Myocyte (in vitro differentiated cells): ENCODE measurements at regions not wholly inside any gene's neighbourhood (a gene's known extent, or its start where the extent isn't known, plus 50 kb on each side); places are given as distances from the start of the nearest gene placed in this dataset.
"Not testable (repeated sequence)": the region's sequence is repeated elsewhere in the genome, so short reads cannot be mapped to it uniquely, and the experiment has no call there.

Source experiments
- DNase-seq: peaks from one replicate; pipeline ENCODE4 v3.0.0-alpha.2; 2012; ENCODE audit warnings: low read depth

DNA sequence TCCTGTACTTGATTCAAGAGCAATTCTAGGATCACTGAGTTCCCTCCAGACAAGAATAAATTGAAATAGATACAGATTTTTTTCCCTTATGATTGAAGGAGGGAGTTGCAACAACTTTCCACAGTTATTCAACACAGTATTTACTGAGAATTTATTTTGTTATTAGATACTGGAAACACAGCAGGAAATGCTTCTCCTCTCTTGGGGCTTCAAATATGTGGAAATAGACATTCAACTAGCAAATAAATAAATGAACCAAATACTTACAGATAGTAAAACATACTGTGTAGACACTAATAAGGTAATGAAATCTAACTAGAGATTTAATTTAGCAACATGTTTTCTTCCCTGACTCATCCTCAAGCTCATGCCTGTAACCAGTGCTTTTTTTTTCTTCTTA, 169.2 kb downstream of the LNPK start:
- no peak for DNase-seq

GRCh38 chr2:175829741-175830140, 172.3 kb downstream of the LNPK start:
- no peak for DNase-seq

DNA sequence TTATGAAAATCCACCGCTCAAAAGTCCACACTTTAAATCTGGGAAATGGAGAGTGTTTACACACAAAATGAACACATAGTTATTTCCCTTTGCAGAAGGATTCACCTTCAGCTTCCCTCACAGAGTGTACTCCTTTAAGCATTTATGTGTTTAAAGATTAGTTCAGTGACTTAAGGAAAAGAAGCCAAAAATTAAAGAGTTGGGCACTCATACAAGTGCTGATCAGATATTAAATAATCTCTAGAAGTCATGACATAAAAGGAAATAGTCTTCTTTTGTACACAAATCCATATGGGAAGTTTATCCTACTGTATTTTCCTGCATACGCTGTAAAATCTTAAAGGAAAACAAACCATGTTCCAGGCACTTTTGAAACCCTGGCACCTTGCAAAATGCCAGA, 174.2 kb downstream of the LNPK start:
- DNase-seq: no peak

- no peak for DNase-seq
These were observed 177.8 kb downstream of the LNPK start for GRCh38 chr2:175824243-175824642.

- DNase-seq: no peak
These were observed 178.4 kb downstream of the LNPK start for GRCh38 chr2:175823707-175824073.

GRCh38 chr2:175823002-175823706, 178.9 kb downstream of the LNPK start:
- no peak for DNase-seq

GRCh38 chr2:175817221-175817620, 184.8 kb downstream of the LNPK start:
- DNase-seq: no peak

GRCh38 chr2:175815537-175815936, 186.5 kb downstream of the LNPK start:
- no peak for DNase-seq

DNA sequence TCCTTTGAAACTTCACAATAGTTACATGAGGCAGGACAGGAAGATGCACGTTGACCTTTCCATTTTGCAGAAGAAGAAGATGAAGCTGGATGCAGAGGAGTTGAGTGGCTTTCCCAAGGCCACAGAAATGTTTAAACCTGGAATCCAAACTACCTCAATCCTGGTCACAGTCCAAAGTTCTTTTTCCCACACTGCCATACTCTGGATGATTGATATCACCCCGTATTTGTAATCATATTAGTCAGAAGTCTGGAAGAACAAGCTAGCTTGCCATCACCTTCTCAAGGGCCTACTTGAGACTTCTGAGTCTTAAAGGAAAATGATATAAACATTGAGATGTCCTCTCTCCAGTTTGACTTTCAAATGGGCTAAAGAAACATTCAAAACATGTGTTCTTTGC, 190.1 kb downstream of the LNPK start:
- DNase-seq: no peak

- DNase-seq: no peak
These were observed 193.2 kb downstream of the LNPK start for GRCh38 chr2:175808858-175809257.

GRCh38 chr2:175808078-175808477, 194.0 kb downstream of the LNPK start:
- no peak for DNase-seq

DNA sequence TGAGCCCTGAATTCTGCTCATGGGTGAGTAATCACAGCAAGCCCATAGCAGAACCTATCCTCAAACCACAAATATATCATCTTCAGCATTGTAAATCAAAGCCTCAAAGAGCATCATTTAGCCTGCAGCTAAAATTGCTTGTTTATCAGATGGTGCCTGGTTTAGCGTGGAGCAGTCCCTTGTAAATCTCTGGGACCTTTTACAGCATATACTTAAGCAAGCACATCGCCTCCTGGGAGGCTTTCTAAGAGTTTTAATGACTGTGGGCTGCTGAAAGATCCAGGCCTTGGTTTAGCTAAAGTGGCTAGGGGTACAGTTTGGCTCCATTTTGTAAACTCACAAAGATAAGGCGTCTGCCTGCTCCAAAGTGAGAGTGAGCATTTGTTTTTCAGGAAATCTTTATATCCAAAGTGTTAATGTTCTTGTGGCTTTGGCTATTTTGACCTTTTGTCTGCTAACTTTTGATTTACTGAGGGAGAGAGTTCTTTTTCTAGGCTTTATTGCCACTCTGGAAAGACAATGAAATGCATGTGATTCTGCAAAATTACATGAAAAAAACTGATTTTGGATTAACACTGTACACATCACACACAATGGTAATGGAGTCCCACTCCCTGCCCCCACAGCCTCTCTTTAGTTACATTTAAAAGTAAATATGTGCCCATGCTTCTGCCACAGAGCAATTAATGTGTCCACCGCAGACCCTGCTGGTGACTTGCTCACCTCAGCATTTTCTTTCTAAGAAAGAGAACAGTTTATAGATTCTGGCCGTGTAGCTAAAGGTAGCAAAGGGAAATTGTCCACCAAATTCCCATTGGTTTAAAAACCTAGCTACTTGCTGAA, 194.8 kb downstream of the LNPK start:
- no peak for DNase-seq

DNA sequence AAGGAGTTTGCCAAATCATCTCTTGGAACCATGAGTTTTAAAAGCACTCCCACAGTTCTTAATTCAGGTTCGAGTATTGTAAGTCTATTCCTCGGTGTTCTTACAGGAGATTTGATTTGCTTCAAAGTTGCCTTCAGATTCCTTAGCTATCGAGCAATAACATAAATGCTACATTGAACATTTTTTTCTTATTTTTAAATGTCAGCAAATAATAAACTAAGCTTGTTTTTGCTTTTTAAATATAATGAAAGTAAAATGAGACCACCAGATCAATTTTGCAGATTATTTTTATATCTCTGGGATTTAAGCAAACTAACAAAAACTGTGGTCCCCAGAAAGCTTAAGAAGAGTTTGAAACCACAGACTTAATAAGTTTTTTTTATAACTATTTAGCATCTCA, 195.5 kb downstream of the LNPK start:
- no peak for DNase-seq

GRCh38 chr2:175806125-175806490, 196.0 kb downstream of the LNPK start:
- DNase-seq: no peak

GRCh38 chr2:175805442-175806124, 196.5 kb downstream of the LNPK start:
- no peak for DNase-seq

- no peak for DNase-seq
These were observed 197.9 kb downstream of the LNPK start for GRCh38 chr2:175804122-175804521.

GRCh38 chr2:175796422-175796821, 205.6 kb downstream of the LNPK start:
- DNase-seq: not testable (repeated sequence)

GRCh38 chr2:175793648-175794047, 208.4 kb downstream of the LNPK start:
- DNase-seq: no peak

- DNase-seq: no peak
These were observed 209.2 kb downstream of the LNPK start for GRCh38 chr2:175792881-175793280.

DNA sequence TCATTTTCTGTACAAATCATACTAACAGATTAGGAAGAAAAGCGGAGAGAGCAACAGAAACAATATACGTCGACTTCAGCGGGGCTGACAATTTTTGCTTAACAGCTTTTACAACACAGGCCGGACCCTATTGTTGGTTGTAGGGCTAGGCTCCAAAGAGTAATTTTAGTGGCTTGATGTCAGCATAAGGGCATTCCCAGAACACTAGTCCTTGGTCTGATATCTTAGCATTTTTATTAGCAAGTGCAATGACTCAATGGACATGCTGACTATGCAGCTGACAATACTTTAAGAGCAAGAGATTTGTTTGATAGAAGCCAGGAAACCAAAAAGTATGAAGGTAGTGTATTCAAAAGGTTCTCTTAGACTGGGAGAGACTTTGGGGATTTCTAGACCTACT, 209.9 kb downstream of the LNPK start:
- DNase-seq: no peak

- DNase-seq: no peak
These were observed 215.5 kb downstream of the LNPK start for GRCh38 chr2:175786471-175787124.

DNA sequence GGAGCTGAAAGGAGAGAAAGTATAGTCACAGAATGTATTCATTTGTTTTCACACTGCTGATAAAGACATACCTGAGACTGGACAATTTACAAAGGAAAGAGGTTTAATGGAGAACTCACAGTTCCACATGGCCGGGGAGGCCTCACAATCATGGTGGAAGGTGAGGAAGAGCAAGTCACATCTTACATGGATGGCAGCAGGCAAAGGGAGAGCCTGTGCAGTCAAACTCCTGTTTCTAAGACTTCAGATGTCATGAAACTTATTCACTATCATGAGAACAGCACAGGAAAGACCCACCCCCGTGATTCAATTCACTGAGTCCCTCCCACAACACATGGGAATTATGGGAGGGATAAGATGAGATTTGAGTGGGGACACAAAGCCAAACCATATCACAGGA, 224.7 kb downstream of the LNPK start:
- DNase-seq: not testable (repeated sequence)
